CD4-positive, alpha-beta T cell treated with Interleukin-17A for 1 hour (primary cell): ENCODE measurements at regions not wholly inside any gene's neighbourhood (a gene's known extent, or its start where the extent isn't known, plus 50 kb on each side); places are given as distances from the start of the nearest gene placed in this dataset.
A peak's percentile ranks its signal among the peaks of the same experiment; 100 is the strongest.
"Not testable (repeated sequence)": the region's sequence is repeated elsewhere in the genome, so short reads cannot be mapped to it uniquely, and the experiment has no call there.

Source experiments
- DNase-seq: peaks from one replicate; pipeline ENCODE4 v3.0.0-alpha.2; 2020

DNA sequence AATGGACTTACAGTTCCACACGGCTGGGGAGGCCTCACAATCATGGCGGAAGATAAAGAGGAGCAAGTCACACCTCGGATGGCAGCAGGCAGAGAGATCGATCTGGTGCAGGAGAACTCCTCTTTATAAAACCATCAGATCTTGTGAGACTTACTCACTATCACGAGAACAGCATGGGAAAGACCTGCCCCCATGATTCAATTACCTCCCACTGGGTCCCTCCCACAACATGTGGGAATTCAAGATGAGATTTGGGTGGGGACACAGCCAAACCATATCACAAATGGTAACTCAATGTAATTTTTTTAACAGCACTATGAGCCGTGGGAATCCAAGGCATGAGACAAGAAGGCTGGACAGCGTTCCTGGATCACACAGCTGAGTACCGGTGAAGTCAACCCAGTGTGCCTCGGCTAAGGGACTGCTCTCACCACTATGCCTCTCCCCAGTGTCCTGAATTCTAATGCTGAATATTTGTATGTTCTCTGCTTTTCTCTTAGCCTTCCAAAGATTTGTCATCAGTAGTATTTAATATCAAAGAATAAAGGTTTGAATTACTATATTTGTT lies 84.3 kb downstream of the IRS2 start:
- DNase-seq: not testable (repeated sequence)

DNA sequence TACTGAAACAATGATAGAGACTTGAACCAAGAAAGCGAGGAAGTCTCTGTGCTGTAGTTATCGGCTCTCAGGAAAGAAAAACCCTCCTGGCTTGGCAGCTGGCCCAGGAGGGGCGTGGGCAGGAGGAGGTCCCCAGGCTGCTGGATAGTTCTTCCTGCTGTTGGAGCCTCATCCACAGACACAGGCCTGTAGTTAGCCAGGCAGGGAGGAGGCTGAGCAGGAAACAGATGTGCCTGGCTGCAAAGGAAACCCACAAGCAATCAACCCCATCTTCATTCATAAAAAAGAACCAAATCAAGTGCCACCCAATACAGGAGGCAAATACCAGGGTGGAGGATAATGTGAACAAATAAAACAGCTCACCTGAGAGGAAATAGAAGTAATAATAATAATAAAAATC lies 86.2 kb downstream of the IRS2 start:
- DNase-seq: peak; percentile 3

DNA sequence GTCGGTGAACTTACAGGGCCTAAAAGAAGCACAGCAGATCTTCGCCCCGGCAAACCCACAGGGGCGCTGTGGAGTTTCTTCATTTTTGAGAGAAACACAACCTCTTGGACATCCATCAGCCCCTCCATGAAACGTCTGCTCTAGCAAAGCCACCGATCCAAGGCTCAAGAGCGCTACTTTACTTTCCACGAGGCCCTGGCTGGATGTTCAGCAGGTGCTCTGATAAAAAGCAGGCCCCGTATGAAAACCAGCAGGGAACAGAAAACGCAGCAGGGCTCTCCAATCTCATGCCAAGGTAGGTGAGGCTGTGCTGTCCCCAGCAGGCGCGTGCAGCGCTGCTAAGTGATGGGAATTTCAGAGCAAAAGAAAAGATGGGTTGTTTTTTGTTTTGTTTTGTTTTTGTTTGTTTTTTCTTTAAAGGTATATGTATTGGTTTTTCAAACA lies 86.7 kb downstream of the IRS2 start:
- DNase-seq: no peak

DNA sequence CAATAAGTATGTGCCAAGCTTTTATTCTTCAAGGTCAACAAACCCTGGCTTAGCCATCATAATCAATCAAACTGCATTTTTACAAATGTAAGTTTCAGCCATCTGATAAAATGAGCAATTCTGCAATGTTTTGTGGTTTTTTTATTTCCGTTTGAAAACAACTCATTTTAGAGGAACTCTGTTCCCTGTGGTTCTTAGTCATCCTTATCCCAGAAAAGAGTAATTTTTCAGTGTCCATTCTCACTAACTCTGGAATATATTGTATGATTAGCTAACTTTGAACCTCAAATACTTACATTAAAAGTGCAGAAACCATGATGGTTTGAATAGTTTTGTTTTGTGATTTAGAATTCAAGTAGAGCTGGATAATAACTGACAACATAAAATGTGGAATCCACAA lies 87.6 kb downstream of the IRS2 start:
- DNase-seq: no peak

DNA sequence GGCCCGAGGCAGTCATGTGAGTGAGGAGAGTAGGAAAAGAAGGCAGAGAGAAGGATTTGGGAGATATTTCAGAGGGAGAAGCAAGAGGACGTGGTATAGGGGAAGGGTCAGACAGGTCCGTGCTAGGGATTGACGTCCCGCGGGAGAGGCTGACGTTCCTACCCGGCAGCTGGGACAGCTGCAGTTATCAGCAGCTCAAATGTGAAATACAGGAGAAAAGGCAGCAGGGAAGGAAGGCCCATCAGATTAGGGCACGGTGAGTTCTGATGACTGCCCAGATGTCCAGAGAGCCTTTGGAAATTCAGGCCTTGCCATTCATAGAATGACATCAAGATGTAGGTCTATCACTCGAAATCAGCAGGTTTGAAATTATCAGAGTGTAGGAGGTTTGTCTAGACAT lies 88.4 kb downstream of the IRS2 start:
- no peak for DNase-seq

DNA sequence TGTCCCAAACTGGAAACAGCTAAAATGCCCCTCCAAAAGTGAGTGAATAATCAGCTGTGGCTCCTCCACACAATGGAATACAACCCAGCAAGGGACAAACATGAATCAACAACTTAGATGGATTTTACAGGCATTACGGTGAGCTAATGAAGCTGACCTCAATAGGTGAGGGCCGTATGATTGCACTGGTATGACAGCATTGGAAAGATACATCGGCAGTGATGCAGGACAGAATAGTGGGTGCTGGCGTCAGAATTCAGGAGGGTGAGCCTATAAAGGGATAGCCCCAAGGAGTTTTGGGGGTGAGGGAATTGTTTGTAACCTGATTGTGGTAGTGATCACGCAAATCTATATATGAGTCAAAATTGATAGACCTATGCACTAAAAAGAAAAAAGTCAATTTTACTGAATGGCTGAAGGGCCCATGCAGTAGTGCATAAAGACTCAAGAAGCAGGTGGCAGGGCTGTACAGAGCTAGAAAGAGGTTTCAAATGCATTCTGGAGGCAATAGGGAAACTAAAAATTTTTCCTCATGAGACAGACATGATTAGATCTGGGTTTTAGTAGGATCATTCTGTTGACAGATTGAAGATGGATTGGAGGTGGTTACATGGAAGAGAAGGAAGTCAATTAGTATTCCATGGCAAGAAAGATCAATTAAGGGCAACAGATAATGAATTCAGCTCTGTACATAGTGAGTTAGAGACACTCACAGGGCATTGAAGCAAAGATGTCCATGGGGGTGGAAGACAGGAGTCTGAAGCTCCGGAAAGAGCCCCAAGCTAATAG lies 90.8 kb downstream of the IRS2 start:
- no peak for DNase-seq

DNA sequence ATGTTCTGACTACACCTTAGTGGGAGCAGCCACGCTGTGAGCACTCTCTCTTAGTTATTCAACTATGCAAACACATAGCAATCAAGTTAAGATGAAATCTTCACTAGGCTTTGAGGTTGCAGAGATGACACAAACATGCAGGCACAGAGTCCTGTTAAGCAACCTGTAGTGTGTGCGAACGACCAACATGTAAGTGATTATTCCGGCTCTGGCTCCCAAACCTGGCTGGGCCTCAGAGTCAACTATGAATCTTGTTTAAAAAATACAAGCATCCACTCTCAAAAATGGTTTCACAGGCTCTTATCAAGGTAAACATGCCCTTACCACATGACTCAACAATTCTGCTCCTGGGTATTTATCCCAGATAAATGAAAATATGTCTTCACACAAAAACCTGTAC lies 91.4 kb downstream of the IRS2 start:
- DNase-seq: no peak

DNA sequence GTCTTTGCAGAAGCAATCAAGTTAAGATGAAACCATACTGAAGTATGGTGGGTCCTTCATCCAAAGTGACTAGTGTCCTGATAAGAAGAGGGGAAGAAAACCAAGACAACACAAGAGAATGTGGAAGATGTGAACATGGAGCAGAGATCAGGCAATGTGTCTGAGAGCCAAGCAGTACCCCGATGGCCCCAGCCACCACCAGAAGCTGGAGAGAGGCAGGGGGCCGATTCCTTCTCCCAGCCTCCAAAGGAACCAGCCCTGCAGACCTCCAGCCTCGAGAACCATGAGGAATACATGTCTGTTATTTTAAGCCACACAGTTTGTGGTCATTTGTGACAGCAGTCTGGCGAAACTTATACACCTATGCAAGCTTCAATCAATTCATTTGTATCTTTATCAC lies 93.2 kb downstream of the IRS2 start:
- no peak for DNase-seq

DNA sequence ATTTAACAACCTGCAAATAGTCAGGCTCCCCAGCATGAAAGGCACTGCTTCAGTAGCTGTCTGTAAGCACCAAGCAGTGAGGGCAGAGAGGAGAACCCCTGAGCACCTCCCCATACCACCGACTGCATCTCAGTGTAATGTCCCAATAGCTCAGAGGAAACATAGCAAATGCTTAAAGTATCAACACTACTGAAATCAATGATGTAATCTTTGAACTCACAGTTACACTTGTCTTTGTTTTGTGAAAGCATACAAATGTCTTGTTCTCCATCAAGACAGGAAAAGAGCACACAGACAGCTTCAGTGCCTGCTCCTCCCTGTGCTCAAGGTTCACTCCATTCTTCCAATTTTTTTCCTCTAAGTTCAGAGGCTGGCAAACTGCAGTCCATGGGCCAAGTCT lies 94.7 kb downstream of the IRS2 start:
- DNase-seq: no peak

DNA sequence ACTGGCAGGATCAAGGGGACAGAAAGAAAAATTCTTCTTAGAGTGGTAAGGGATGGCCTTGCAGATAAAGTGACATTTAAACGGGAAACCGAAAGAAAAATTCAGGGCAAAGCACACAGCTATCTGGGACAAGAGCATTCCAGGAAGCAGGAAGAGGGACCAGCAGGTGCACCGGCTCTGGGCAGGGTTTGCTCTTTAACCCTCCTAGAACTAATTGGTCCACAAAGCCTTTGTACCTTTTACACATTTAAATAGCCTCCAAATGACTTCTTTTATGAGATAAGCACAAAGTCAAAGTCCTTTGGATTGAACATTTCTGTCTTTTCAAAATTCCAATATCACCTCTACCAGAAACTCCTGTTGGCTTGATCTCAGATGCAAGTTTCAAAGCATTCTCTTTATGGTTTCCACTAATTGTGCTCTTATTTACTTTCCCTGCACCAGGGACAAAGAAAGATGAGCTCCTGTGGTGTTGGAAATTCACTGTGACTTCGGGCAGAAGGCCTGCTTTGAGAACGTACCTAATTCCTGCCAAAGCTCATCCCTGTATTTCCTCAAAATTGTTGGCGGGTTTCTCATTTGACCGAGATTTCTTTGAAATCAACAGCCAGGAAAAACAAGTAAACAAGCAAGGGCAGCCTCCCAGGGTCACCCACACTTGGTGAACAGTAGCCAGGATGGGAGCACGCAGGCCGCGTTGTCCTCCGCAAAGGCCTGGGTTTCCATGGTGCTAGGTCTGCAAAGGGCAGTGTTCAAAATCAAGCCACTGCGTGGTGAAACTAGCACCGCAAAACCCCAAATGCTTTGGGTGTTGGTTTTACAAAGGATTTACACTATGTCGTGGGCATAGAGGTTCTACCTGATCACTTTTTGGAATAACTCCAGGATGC lies 98.6 kb downstream of the IRS2 start:
- DNase-seq: no peak

DNA sequence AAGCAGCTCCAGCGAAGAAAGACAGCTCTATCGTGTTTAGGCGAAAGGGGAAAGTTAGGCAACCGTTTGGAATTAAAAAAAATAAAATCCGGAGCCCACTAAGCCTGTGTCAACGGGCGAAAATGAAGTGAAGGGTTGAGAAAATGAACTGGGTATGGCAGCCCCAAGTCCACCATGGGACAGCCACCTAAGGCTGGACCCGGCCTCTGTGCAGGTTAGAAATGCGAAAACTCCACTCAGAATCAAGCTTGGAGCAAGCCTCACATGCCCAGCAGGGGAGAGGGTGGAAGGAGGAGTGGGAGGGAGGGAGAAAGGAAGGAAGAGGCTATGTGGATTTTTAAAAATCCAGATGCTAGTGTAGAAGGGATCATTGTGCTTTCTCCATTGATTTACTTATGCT lies 101.2 kb downstream of the IRS2 start:
- no peak for DNase-seq

DNA sequence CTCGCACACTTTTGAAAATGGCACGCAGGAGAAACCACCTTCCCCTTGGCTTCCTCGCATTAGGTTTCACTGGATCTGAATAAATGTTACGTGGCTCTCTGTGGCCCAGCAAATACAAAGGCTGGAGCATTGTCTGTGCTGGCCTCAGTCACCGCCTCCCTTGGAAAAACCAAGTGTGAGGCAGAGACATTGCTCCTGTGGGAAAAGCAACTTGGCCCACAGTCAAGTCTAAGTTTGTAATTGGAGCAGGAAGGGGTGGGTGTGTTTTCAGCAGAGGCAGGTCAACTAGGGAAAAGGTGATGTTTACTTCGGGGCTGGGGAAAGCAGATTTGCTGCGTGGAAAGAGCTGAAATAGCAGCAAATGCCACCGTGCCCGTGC lies 101.6 kb downstream of the IRS2 start:
- no peak for DNase-seq

DNA sequence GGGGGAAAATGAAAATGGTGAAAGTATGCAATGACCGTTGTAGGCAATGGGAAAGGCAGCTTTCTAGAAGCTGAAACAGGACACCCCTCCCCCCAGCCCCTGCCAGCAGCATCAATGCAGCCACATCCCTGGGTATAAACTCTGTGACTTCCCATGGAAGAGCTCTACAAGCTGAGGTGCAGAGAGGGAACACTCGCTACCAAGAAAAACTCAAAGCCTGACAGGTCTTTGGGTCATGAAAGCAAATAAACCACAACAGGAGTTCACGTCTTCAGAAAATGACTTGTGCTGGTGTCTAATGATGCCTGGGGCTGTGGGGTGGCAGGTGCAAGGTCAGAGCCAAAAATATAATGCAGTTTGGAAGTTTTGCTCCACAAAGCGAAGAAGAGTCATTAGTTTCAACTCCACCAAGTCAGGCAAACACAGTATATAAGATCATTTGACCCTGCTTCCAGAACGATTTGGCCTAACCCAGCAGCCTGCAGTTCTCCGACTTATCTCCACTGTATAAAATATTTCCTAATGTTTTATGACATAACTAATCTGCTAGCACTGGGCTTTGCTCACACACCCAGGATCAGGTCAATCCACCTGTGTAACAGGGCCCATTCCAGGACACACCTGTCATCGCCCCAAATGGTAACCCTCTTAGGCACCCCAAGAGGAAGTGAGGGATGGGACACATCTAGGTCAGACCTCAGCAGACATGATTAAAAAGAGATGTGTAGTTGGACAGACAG lies 102.1 kb downstream of the IRS2 start:
- no peak for DNase-seq

DNA sequence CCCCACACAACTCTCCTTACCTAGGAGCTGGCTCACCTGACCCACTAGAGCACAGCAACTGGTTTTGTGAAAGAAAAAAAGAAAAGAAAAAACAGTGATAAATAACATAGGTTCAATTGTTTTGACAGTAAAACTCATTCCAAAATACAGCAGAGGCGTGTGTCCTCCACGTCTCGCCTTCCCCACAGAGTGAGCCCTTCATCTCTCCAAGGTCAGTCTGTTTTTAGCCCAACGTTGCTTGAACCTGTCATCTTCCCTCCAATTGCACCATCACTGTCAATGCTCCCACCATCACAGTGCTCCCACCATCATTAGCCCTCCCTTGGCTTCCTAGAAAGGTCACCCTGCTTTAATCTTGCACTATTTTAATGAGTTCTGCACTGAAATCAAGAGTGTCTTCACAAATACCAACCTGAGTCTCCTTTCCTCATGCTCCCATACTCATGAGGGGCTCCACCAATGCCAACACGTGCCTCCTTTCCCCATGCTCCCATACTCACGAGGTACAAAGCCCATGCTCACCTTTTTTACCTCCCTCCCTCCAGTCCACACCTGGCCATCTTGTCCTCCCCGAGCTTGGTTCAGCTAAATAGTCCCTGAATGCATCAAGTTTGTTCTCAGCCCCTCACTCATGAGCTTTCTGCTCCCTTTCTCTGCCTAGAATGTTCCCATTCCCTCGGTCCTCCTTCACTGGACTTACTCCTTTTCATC lies 103.7 kb downstream of the IRS2 start:
- no peak for DNase-seq

DNA sequence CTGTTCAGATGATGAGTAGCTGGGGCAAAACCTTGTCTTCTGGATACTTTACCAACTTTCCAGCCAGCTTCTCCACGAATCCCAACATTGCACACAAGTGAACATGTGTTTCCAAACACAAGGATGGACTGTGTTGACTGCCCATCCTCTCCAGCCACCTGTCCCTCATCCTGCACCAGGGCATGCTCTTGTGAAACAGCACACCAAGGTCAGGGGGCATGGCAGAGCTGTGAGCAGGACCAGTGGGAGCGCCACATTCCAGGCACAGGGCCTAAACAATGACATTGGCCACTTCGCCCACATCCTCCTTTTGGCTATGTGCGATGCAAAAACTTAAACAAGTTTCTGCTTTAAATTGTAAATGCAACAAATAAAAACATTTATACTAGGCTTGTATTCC lies 105.5 kb downstream of the IRS2 start:
- no peak for DNase-seq

DNA sequence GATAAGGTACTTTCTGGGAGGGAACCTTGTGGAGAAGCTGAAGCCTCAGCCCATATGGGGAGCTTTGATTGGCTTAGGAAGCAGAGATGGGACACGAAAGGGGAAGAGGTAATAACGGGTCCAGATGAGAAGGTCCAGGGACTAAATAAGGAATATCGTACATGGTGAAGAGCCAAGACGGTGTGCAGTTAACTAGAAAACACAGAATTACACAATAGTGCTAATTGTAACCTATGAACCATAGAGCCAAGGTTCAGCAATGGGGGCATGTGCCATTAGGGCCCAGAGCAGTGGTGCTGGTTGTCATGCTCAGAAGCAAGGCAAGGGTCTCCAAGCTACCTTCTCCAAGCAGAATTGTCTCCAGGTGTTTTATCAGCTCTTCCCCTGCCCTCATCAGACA lies 106.1 kb downstream of the IRS2 start:
- no peak for DNase-seq

DNA sequence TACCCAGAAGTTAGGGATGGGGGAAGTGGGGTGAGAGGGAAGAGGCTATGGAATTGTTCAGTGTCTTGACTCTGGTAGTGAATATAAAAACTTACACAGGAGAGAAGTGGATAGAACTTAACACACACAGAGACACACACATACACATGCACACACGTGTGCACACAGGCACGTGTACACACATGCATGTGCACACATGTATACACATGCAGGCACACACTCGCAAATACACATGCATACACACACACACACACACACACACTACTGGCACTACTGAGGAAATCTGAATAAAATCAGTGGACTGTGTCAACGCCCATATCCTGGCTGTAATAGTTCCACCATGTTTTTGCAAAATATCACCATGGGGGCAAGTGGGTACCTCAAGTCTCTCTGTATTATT lies 107.9 kb downstream of the IRS2 start:
- DNase-seq: no peak

DNA sequence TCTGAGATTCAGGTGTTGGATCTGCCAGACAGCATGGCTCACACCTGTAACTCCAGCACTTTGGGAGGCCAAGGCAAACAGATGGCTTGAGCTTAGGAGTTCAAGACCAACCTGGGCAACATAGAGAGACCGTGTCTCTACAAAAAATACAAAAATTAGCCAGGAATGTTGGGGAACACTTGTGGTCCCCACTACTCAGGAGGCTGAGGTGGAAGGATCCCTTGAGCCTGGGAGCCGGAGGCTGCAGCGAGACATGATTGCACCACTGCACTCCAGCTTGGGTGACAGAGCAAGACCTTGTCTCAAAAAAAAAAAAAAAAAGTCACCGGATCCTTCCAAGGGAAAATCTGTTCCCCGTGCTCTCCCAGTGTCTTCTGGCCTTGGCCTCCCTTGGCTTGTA lies 109.2 kb downstream of the IRS2 start:
- no peak for DNase-seq

DNA sequence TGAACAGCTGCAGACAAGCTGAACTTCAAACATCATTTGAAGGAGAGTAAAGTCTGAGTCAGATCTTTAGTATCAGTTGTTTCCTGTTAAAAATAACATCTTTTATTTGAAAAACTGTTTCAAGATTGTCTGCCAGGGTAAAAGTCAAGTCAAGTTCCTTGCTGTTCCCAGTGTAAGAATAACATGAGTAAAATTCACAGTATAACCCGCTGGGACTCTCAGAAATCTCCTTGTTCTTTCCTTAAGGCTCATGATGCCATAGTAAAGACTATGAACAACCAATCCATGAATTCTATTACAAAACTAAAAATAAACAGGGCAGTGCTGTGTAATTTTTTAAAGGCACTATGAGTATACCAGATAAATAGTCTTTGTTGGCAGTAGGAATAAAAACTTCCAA lies 112.9 kb downstream of the IRS2 start:
- no peak for DNase-seq

DNA sequence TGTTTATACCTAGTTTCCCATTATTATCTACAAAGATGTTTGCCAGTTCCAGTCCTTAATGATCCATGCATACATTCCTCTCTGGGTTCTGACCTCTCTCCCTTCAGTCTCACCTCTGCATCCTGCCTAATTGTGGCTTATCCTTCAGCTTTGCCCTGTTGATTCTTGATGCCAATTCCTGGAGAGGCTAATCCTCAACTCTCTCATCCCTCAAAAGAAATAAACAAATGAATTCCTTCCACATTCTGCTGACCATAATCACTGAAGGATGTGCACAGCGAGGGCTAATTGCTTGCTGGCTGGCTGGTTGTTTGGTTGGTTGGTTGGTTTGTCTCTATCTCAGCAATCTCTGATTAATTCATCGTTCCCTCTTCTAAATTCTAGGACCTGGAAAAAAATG lies 113.8 kb downstream of the IRS2 start:
- no peak for DNase-seq

DNA sequence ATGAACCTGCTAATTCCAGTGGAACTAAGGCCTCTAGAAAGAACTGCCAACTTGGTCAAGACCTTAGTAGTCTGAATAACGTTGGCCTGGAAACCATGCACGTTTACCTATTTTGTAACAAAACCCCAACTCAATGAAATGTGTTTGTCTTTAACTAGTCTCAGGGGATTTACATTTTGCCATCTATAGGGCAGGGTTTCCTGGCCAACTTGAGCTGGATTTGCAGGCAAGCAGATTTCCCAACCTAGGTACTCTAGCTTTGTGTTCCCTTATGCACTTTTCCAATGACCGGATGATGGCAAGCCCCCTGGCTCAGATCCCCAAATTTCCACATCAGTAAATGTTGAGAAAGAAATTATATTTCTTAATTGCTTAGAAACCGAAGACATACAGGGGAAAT lies 114.5 kb downstream of the IRS2 start:
- DNase-seq: no peak

DNA sequence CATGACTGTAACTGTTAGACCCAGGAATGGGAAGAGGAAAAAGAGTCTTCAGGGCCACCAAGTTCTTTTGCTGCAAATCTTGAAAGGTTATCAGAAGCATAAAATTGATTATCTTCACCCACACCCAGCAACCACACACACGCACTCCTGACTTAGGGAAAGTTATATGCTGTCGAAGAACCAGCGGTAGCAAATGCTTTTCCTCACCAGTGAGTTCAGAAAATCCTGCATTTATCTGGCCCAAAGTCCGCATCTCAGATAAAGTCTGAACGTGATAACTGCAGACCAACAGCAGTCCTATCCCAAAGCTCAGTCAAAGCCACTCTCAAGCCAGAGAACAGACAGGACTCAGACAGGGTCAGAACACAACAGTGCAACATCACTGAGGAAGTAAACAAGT lies 115.6 kb downstream of the IRS2 start:
- DNase-seq: no peak

DNA sequence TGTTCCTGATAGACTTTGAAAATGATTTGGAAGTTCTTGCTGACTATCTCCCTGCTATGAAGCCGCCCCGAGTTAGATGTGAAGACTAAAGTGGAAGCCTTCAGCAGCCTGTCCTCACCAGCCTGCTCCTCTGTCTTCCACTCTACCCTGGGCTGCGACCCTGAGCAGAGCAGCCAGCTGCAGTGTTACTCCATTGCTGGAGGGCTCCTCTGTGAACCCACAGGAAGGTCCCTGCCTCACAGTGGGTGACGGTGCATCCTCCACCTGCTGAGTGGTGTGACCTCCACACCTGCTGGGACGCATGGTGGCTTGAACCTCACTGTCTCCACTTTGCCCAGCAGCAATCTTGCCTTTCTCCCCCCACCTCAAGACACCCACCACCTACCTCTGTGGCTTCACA lies 116.4 kb downstream of the IRS2 start:
- no peak for DNase-seq
